Aorta (tissue), 5 donors: ENCODE measurements at regions not wholly inside any gene's neighbourhood (a gene's known extent, or its start where the extent isn't known, plus 50 kb on each side); places are given as distances from the start of the nearest gene placed in this dataset.

Experiments
- ATAC-seq: fragments of 200-7000 bp; cut with Tn5 transposase; one replicate; pipeline ENCODE4 v1.9.1; 2022; ENCODE audit warnings: moderate library complexity; ENCODE audit not compliant: low FRiP score
- DNase-seq, 2 donors: peaks; one replicate each; pipeline ENCODE4 v3.0.0-alpha.2; 2020
- H3K27ac ChIP-seq, 2 donors: one replicate each; pipeline ENCODE4 v1.5.1; 2013; ENCODE audit warnings: low read length in 2 of 2, mild to moderate bottlenecking in 2 of 2, moderate library complexity in 2 of 2, control low read depth in 1 of 2, inconsistent platforms in 1 of 2, low read depth in 1 of 2
- H3K27me3 ChIP-seq, 2 donors: one replicate each; pipeline ENCODE4 v1.6.1; 2013; ENCODE audit warnings: control low read depth in 1 of 2, low read length in 1 of 2, mild to moderate bottlenecking in 1 of 2, moderate library complexity in 1 of 2; ENCODE audit not compliant: insufficient read depth in 2 of 2, control insufficient read depth in 1 of 2
- H3K36me3 ChIP-seq, 2 donors: one replicate each; pipeline ENCODE4 v1.6.1; 2013; ENCODE audit warnings: control low read depth in 1 of 2, low read length in 1 of 2, mild to moderate bottlenecking in 1 of 2; ENCODE audit not compliant: insufficient read depth in 2 of 2, control insufficient read depth in 1 of 2
- H3K4me1 ChIP-seq, 2 donors: one replicate each; pipeline ENCODE4 v1.6.1; 2013; ENCODE audit warnings: low read length in 2 of 2, control low read depth in 1 of 2, mild to moderate bottlenecking in 1 of 2, moderate library complexity in 1 of 2; ENCODE audit not compliant: insufficient read depth in 2 of 2, control insufficient read depth in 1 of 2
- H3K4me3 ChIP-seq, 2 donors: one replicate each; pipeline ENCODE4 v1.5.1; 2013; ENCODE audit warnings: low read length in 2 of 2, control low read depth in 1 of 2, mild to moderate bottlenecking in 1 of 2
- H3K9me3 ChIP-seq: one replicate; pipeline ENCODE4 v1.6.1; 2013; ENCODE audit warnings: mild to moderate bottlenecking, low read length; ENCODE audit not compliant: control insufficient read depth
- WGBS, 2 donors: extraction: QIAGEN DNeasy Blood & Tissue Kit; methylation state at CpG; one replicate each; pipeline ENCODE4 v1.1.7; 2013; 5-methylcytosine and 5-hydroxymethylcytosine counted together
- intact Hi-C, 2 donors: fragments of 100-400 bp; cut with DNase I; formaldehyde crosslinking; loops; one replicate each; pipeline versions ENCODE4 v1.14.2 to v1.15.0; 2022
- donor health status: healthy with polysubstance abuse.
- donor health status: Bipolar disorder and iron deficiency.
- donor health status: DM: no; HTN: no; CAD: no.
- donor health status: DM: no; HTN: no; CAD: no.
- donor health status: DM: yes; HTN: yes; CAD: no.

DNA sequence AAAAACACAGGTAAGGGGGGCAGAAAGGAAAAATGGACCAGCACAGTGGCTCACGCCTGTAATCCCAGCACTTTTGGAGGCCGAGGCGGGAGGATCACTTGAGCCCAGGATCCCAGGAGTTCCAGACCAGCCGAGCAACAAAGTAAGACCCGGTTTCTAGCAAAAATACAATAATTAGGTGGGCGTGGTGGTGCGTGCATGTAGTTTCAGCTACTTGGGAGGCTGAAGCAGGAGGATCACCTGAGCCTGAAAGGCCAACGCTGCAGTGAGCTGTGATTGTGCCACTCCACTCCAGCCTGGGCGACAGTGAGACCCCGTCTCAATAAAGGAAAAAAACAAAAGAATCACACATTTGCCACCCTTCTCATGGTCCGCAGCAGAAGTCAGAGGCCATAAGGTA, 519.4 kb downstream of the BRD1 start:
- DNase-seq (peak in 1 of 2 donors; percentile 23), ATAC-seq (no peak)
- H3K4me1 ChIP-seq, result no peaks in the 10 kb centered on the region
- no peak overlapping the region for H3K27ac ChIP-seq
- H3K27me3 ChIP-seq, result no peaks in the 10 kb centered on the region
- 90 to 93% methylated on average over 11 of the region's 11 CpGs for WGBS, 2 donors
- no peak overlapping the region for H3K4me3 ChIP-seq
- intact Hi-C loops, result loop anchor here (5.0 to 10.0 kb wide), 3 partner anchors 333 to 731 kb away; no protein-coding TSS in a partner anchor
- no peaks in the 10 kb centered on the region for H3K9me3 ChIP-seq
- H3K36me3 ChIP-seq, result no peaks in the 10 kb centered on the region

DNA sequence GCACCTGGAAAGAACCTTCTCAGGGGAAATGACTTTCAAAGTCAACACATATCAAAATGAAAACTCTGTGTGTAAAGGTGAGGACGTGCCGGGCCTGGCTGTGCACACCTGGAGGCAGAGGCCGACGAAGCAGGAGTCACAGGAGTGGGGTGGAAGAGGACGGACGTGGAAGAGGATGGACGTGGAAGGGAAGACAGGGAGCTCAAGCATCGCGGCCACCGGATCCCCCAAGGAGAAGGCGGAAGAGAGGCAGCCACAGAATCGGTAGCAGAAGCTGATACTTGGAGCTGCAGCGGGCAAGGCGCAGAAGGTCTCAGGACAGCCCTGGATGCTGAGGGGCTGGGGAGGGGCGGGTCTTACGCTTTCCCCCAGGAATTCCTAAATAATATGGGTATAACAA, 519.8 kb downstream of the BRD1 start:
- Histone ChIP-seq H3K4me3 (no peak overlapping the region), H3K9me3 (no peaks in the 10 kb centered on the region), H3K27ac (no peak overlapping the region), H3K36me3 (no peaks in the 10 kb centered on the region), H3K27me3 (no peaks in the 10 kb centered on the region), H3K4me1 (no peaks in the 10 kb centered on the region)
- 92 to 94% methylated on average over 16 of the region's 16 CpGs for WGBS, 2 donors
- no peak for ATAC-seq
- peak in 1 of 2 donors; percentile 61 for DNase-seq
- intact Hi-C loops, result loop anchor here (5.0 to 10.0 kb wide), 3 partner anchors 333 to 731 kb away; no protein-coding TSS in a partner anchor

DNA sequence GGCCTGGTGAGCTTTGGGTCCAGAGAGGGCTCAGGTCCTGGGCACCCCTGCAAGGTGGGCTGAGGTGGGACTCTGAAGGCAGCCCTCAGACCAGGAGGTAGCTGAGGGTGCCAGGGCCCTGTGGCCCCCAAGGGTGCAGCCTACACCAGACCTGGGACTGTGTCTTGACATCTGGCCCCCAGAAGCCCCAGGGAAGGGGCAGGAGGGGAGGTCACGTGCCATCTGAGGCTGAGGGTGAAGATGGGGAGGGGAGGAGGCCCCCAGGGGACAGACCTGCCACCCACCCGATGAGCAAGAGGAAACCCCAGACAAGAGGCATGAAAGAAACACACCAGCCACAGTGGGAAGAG, 520.2 kb downstream of the BRD1 start:
- intact Hi-C loops, result loop anchor here (5.0 to 10.0 kb wide), 3 partner anchors 333 to 730 kb away; no protein-coding TSS in a partner anchor

DNA sequence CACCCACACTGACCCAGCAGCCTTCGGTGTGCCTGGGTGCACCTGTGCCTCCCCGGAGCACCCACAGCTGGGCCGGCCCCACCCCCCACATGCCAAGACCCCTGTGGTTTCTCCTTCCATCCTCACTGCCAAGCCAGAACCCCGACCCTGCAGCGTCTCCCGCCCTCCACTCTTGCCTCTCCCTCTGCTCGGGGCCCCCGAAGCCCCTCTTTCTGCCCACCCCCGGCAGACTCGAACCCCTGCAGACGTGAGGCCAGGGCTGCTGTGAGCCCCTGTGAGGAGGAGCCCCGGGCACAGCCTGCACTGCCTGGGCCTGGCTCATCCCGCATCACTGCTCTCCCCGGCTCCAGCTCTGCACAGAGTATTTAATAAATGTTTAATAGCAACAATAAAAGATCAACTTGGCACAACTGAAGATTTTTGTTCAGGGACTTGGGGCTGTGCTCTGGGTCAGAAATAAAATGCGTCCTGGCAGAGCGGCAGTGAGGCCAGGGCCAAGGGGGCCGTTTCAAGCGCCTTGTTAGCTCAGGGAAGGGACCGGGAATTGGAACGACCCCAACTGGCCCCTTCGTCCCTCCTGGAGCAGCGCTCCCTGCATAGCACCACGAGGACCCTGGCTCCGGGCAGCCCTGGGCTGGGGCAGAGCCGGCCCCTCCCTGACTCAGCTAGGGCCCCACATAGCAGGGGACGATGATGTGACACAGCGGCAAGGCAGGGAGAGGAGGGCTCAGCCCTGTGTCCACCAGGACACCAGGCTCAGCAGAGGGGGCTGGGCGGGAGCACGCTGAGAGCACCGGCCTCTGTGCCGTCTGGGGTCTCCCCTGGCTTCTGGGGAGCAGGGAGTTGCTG, 520.8 kb downstream of the BRD1 start:
- Histone ChIP-seq H3K9me3 (no peaks in the 10 kb centered on the region), H3K27ac (no peak overlapping the region), H3K27me3 (no peaks in the 10 kb centered on the region), H3K4me3 (no peak overlapping the region), H3K4me1 (no peaks in the 10 kb centered on the region), H3K36me3 (no peaks in the 10 kb centered on the region)
- intact Hi-C loops, result loop anchor here (5.0 to 10.0 kb wide), 3 partner anchors 332 to 730 kb away; no protein-coding TSS in a partner anchor
- DNase-seq (peak in 1 of 2 donors; percentile 65), ATAC-seq (no peak)
- WGBS, 2 donors, result 44 to 50% methylated on average over 30 to 31 of the region's 31 CpGs

More for the DNA sequence above, 520.2 kb downstream of the BRD1 start:
- H3K27me3 ChIP-seq, result no peaks in the 10 kb centered on the region
- DNase-seq, result no peak
- H3K27ac ChIP-seq, result no peak overlapping the region
- no peaks in the 10 kb centered on the region for H3K36me3 ChIP-seq
- no peak for ATAC-seq
- no peak overlapping the region for H3K4me3 ChIP-seq
- H3K9me3 ChIP-seq, result no peaks in the 10 kb centered on the region
- H3K4me1 ChIP-seq, result no peaks in the 10 kb centered on the region
- 78 to 79% methylated on average over 2 of the region's 2 CpGs for WGBS, 2 donors

DNA sequence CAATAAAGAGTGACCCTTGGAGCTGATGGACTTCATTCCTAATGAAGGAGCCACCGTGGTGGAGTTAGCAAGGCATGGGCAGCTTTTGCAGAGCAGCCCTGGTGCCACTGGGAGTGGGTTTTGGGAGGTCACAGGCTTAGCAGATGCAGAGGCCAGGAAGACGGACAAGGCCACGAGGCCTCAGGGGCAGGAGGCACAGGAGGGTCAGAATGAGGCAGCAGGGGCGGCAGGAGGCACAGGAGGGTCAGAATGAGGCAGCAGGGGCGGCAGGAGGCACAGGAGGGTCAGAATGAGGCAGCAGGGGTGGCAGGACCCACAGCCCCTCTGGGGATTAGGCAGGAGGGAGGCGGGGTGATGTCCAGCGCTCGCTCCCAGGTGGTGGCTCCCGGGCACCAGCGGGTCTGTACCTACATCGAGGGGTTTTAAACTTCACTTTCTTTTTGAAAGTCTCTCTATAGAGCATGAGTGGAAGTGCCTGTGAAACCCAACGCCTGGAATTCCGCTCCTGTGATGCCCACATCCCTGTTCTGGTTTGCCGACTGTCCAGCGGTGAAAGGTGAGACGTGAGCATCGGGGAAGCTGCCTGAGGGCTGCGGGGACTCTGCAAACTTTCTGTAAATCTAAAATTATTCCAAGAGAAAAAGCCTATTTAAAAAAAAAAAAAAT, 521.6 kb downstream of the BRD1 start:
- H3K9me3 ChIP-seq, result no peaks in the 10 kb centered on the region
- no peak for ATAC-seq
- no peaks in the 10 kb centered on the region for H3K36me3 ChIP-seq
- H3K4me3 ChIP-seq, result no peak overlapping the region
- intact Hi-C loops, result loop anchor here (1.0 to 10.0 kb wide), 5 partner anchors 259 to 731 kb away; no protein-coding TSS in a partner anchor
- H3K27me3 ChIP-seq, result no peaks in the 10 kb centered on the region
- no peaks in the 10 kb centered on the region for H3K4me1 ChIP-seq
- 86 to 87% methylated on average over 18 of the region's 18 CpGs for WGBS, 2 donors
- H3K27ac ChIP-seq, result no peak overlapping the region
- peak in 1 of 2 donors; percentile 51 for DNase-seq

DNA sequence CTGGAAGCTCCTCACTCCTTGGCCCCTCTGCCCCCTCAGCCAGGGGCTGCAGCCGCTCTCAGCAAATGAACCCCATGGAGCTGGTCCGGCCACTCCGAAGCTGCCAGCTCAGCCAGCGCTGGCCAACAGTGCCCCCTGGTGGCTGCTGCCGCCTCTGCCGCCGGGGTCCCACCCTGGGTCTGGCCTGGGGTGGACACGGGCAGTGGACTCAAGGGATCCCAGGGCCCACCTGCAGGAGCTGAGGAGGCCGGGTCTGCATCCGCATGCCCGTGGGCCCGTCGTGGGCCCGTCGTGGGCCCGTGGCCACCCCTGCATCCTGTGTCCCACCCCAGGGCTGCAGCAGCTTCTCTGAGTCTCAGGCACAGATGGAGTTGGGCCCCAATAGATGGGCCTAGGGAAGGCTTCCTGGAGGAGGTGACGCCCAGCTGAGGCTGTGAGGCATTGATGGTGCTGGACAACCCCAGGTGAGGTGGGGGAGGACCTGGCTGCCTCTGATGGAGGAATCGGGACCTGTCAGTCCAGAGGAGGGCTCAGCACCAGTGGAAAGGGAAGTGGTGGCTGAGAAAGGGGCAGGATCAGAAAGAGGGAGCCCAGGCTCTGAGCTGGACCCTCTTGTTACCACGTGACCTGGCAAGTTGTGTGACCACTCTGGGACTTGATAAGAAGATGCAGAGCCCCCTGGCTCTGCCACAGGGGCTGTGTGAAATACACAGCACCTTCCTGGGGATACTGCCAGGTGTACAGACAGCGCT, 522.3 kb downstream of the BRD1 start:
- no peaks in the 10 kb centered on the region for H3K9me3 ChIP-seq
- no peaks in the 10 kb centered on the region for H3K4me1 ChIP-seq
- no peak overlapping the region for H3K27ac ChIP-seq
- no peaks in the 10 kb centered on the region for H3K27me3 ChIP-seq
- intact Hi-C loops, result loop anchor here (1.0 to 10.0 kb wide), 5 partner anchors 259 to 730 kb away; no protein-coding TSS in a partner anchor
- no peaks in the 10 kb centered on the region for H3K36me3 ChIP-seq
- no peak overlapping the region for H3K4me3 ChIP-seq
- DNase-seq, result peak; percentile 77 to 90
- 18% methylated on average over 19 to 20 of the region's 20 CpGs for WGBS, 2 donors
- ATAC-seq, result peak; percentile 85

DNA sequence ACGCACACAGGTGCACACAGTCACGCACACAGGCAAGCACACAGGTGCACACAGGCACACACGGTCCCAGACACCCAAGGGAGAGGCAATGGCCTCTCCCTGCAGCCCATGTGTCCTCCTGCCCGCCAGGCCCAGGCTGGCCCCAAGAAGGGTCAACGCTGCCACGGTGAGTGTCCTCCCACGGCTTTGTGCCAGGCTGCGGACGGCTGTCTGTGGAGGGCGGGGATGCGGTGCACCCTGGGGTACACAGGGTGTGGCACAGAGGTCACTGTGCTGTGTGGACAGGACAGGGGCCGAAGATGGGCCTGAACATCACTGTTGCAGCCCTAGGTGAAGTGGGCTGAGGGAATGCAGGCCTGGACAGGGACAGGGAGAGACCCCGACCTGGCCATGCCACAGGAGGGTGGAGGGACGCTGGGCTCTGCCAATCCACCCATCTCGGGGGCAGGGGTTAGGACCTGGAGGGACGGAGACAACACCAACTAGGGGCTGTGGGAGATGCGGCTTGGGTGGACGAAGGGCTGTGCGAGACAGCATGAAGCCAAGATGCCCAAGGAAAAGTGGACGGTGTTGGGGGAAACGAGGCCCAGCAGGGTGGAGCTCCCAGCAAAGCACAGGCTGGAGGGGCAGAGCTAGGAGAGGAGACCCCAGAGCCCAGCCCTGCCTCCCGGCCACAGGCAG, 523.8 kb downstream of the BRD1 start:
- no peak overlapping the region for H3K27ac ChIP-seq
- no peaks in the 10 kb centered on the region for H3K9me3 ChIP-seq
- H3K27me3 ChIP-seq, result no peaks in the 10 kb centered on the region
- 90 to 92% methylated on average over 22 of the region's 22 CpGs for WGBS, 2 donors
- no peaks in the 10 kb centered on the region for H3K4me1 ChIP-seq
- no peaks in the 10 kb centered on the region for H3K36me3 ChIP-seq
- ATAC-seq (no peak), DNase-seq (peak in 1 of 2 donors; percentile 64)
- no peak overlapping the region for H3K4me3 ChIP-seq
- intact Hi-C loops, result loop anchor here in 1 of 2 donors (2.0 to 10.0 kb wide), 3 partner anchors 257 to 359 kb away; no protein-coding TSS in a partner anchor
